ENCODE measurements at regions not wholly inside any gene's neighbourhood (a gene's known extent, or its start where the extent isn't known, plus 50 kb on each side); places are given as distances from the start of the nearest gene placed in this dataset.
"Not testable (repeated sequence)": the region's sequence is repeated elsewhere in the genome, so short reads cannot be mapped to it uniquely, and the experiment has no call there.

GRCh38 chr1:244318512-244318911 lies 133.2 kb downstream of the ADSS2 start:
- DNase-seq: no peak

- no peak for DNase-seq
Observed at GRCh38 chr1:244319283-244320132, 132.2 kb downstream of the ADSS2 start.

GRCh38 chr1:244322181-244322580 lies 129.5 kb downstream of the ADSS2 start:
- DNase-seq: no peak

GRCh38 chr1:244322791-244323521 lies 128.8 kb downstream of the ADSS2 start:
- DNase-seq: no peak

GRCh38 chr1:244324176-244324883 lies 127.4 kb downstream of the ADSS2 start:
- DNase-seq: no peak

- peak in 2 of 58 donors; percentile 3 to 31 for DNase-seq
Observed at GRCh38 chr1:244325056-244325758, 126.5 kb downstream of the ADSS2 start.

GRCh38 chr1:244326757-244327156 lies 125.0 kb downstream of the ADSS2 start:
- no peak for DNase-seq

GRCh38 chr1:244327533-244327932 lies 124.2 kb downstream of the ADSS2 start:
- no peak for DNase-seq

GRCh38 chr1:244328476-244328875 lies 123.2 kb downstream of the ADSS2 start:
- no peak for DNase-seq

GRCh38 chr1:244329591-244330317 lies 122.0 kb downstream of the ADSS2 start:
- DNase-seq: no peak

GRCh38 chr1:244330318-244330625 lies 121.4 kb downstream of the ADSS2 start:
- no peak for DNase-seq

GRCh38 chr1:244332761-244333160 lies 118.9 kb downstream of the ADSS2 start:
- DNase-seq: not testable (repeated sequence)

- not testable (repeated sequence) for DNase-seq
Observed at GRCh38 chr1:244334315-244334714, 117.4 kb downstream of the ADSS2 start.

- not testable (repeated sequence) for DNase-seq
Observed at GRCh38 chr1:244334842-244335241, 116.9 kb downstream of the ADSS2 start.

- DNase-seq: no peak
Observed at GRCh38 chr1:244335456-244335855, 116.3 kb downstream of the ADSS2 start.

- DNase-seq: no peak
Observed at GRCh38 chr1:244336232-244336899, 115.3 kb downstream of the ADSS2 start.

GRCh38 chr1:244337839-244338238 lies 113.9 kb downstream of the ADSS2 start:
- DNase-seq: no peak

GRCh38 chr1:244339073-244339692 lies 112.5 kb downstream of the ADSS2 start:
- no peak for DNase-seq

- DNase-seq: peak in 6 of 58 donors; percentile 6 to 46 (median 17)
Observed at GRCh38 chr1:244339776-244340175, 111.9 kb downstream of the ADSS2 start.

- DNase-seq: no peak
Observed at GRCh38 chr1:244340396-244340795, 111.3 kb downstream of the ADSS2 start.

All from anterior cingulate cortex (tissue), 58 donors.